ENCODE measurements at regions not wholly inside any gene's neighbourhood (a gene's known extent, or its start where the extent isn't known, plus 50 kb on each side); places are given as distances from the start of the nearest gene placed in this dataset.
A peak's percentile ranks its signal among the peaks of the same experiment; 100 is the strongest.

GRCh38 chr10:33117816-33118215 is 159.8 kb upstream of the ITGB1 start:
- peaks cover 24% of the 10 kb centered on the region for H3K4me1 ChIP-seq (ENCODE audit: control insufficient read depth, insufficient read depth, low read length)
- no peaks in the 10 kb centered on the region; a peak in 1 of 4 replicates for H3K79me1 ChIP-seq (ENCODE audit: low read depth in 1 of 2, low read length in 2 of 2)
- H3K9me1 ChIP-seq (ENCODE audit: insufficient read depth, low read length) = peaks cover 12% of the 10 kb centered on the region
- H3K4me2 ChIP-seq (ENCODE audit: low read depth, low read length) = no peak overlapping the region
- no peaks in the 10 kb centered on the region for H3K9me3 ChIP-seq (ENCODE audit: control insufficient read depth, insufficient read depth, low read length)
- no peaks in the 10 kb centered on the region for H4K20me1 ChIP-seq (ENCODE audit: insufficient read depth, low read length)
- H2AFZ ChIP-seq (replicated peaks; ENCODE audit: low read length, poor library complexity) = no peak overlapping the region
- H4K91ac ChIP-seq (ENCODE audit: insufficient read depth, low read depth, low read length) = peak overlapping the region; percentile 41
- no peak overlapping the region for H3K23ac ChIP-seq (ENCODE audit: low read depth, low read length)
- H3K9ac ChIP-seq (ENCODE audit: low read depth, low read length) = no peak overlapping the region
- H3K36me3 ChIP-seq (ENCODE audit: control insufficient read depth, insufficient read depth, low read length) = no peaks in the 10 kb centered on the region
- H4K8ac ChIP-seq (ENCODE audit: low read depth in 2 of 2, low read length in 2 of 2) = no peak overlapping the region
- 100% methylated on average over 3 of the region's 6 CpGs; no CpG with 5 or more reads in 1 of the 2 experiments for WGBS, 2 experiments (ENCODE audit: extremely low coverage in 2 of 2, insufficient read length in 1 of 2)
- ATAC-seq (ENCODE audit: low read depth) (no peak), DNase-seq (no peak)
- ChIA-PET POLR2A (ENCODE audit: unreplicated experiment) (no interaction called here), CTCF (no interaction called here)
- H2BK20ac ChIP-seq (ENCODE audit: low read depth, low read length) = peak overlapping the region; percentile 29; the same call in 1 of the 2 replicates
- no peak overlapping the region for H2AK9ac ChIP-seq (replicated peaks; ENCODE audit: low read depth, low read length, poor library complexity)
- H3K18ac ChIP-seq (ENCODE audit: low read depth, low read length) = no peak overlapping the region; the same call in 1 of the 2 replicates
- TF ChIP-seq BHLHE40 (IDR thresholded peaks at IDR 0.05; ENCODE audit: low read depth, low read length) (no peak), POLR2A (IDR thresholded peaks at IDR 0.05; ENCODE audit: low read depth, low read length) (no peak), MAFK (IDR thresholded peaks at IDR 0.05; ENCODE audit: low read depth, low read length) (no peak), MXI1 (IDR thresholded peaks at IDR 0.05; ENCODE audit: borderline replicate concordance, low read depth, low read length) (no peak), MAZ (IDR thresholded peaks at IDR 0.05; ENCODE audit: borderline replicate concordance, low read depth, low read length) (no peak), RCOR1 (IDR thresholded peaks at IDR 0.05; ENCODE audit: insufficient replicate concordance, low read length) (no peak), CTCF (conservative IDR thresholded peaks at IDR 0.05; ENCODE audit: low read depth, low read length) (no peak), RAD21 (IDR thresholded peaks at IDR 0.05; ENCODE audit: low read length) (no peak), FOS (IDR thresholded peaks at IDR 0.05; ENCODE audit: low read depth, low read length) (no peak), CEBPB (IDR thresholded peaks at IDR 0.05; ENCODE audit: low read depth, low read length) (no peak)
- in situ Hi-C loops (cut with MboI; ENCODE audit: low sequenced_read_pairs) (no loop called here), intact Hi-C loops (cut with micrococcal nuclease) (loop anchor here (10.0 kb wide), 1 partner anchor 103 kb away; no protein-coding TSS in a partner anchor), dilution Hi-C loops (cut with HindIII; ENCODE audit: low sequenced_read_pairs, unreplicated experiment) (no loop called here)
- peak overlapping the region; percentile 7; the same call in 1 of the 2 replicates for H4K5ac ChIP-seq (ENCODE audit: low read depth, low read length)
- no TSS peak for BruUV-seq (replicated peaks)
- H2BK5ac ChIP-seq (ENCODE audit: low read depth, low read length, poor library complexity, severe bottlenecking) = no peak overlapping the region
- no peak overlapping the region; the same call in none of the 2 replicates for H3K4ac ChIP-seq (ENCODE audit: low read depth, low read length)
- no peak overlapping the region for H3K4me3 ChIP-seq (ENCODE audit: insufficient read depth, low read depth, low read length)
- H2AK5ac ChIP-seq (ENCODE audit: low read depth, low read length) = peak overlapping the region; percentile 54
- H3K14ac ChIP-seq (replicated peaks; ENCODE audit: low read depth, low read length) = no peak overlapping the region; the same call in 1 of the 2 replicates
- H3K27ac ChIP-seq (ENCODE audit: insufficient read depth, low read length) = no peak overlapping the region
- H3K56ac ChIP-seq (ENCODE audit: extremely low read depth, insufficient read depth, low read length) = no peak overlapping the region
- 0 out of 3 replicates have a peak overlapping the region, but pooled peaks have one; percentile 13 for H2BK15ac ChIP-seq (ENCODE audit: low read depth, low read length)
- H2BK120ac ChIP-seq (ENCODE audit: low read depth, low read length) = peak overlapping the region; percentile 92
- H3K27me3 ChIP-seq (ENCODE audit: control insufficient read depth, insufficient read depth, low read length) = no peaks in the 10 kb centered on the region
